Muscle of arm (tissue), 1 donor: ENCODE measurements at regions not wholly inside any gene's neighbourhood (a gene's known extent, or its start where the extent isn't known, plus 50 kb on each side); places are given as distances from the start of the nearest gene placed in this dataset.
"Not testable (repeated sequence)": the region's sequence is repeated elsewhere in the genome, so short reads cannot be mapped to it uniquely, and the experiment has no call there.

Source experiments
- DNase-seq: peaks from one replicate; pipeline ENCODE4 v3.0.0-alpha.2; 2013

- DNase-seq = no peak
Observed at GRCh38 chr11:70892889-70893288, 359.5 kb downstream of the SHANK2 start.

GRCh38 chr11:70894566-70895365, 357.6 kb downstream of the SHANK2 start:
- DNase-seq = no peak

- no peak for DNase-seq
Observed at GRCh38 chr11:70895366-70895670, 357.1 kb downstream of the SHANK2 start.

GRCh38 chr11:70897429-70897828, 354.9 kb downstream of the SHANK2 start:
- no peak for DNase-seq

GRCh38 chr11:70899616-70900015, 352.8 kb downstream of the SHANK2 start:
- DNase-seq = no peak

GRCh38 chr11:70900540-70900939, 351.8 kb downstream of the SHANK2 start:
- no peak for DNase-seq

- no peak for DNase-seq
Observed at GRCh38 chr11:70901951-70902521, 350.3 kb downstream of the SHANK2 start.

- DNase-seq = not testable (repeated sequence)
Observed at GRCh38 chr11:70903229-70903628, 349.1 kb downstream of the SHANK2 start.

GRCh38 chr11:70906101-70906500, 346.3 kb downstream of the SHANK2 start:
- no peak for DNase-seq

GRCh38 chr11:70908223-70908622, 344.2 kb downstream of the SHANK2 start:
- no peak for DNase-seq

- DNase-seq = no peak
Observed at GRCh38 chr11:70910835-70911234, 341.5 kb downstream of the SHANK2 start.

GRCh38 chr11:70912226-70912840, 340.0 kb downstream of the SHANK2 start:
- DNase-seq = no peak

GRCh38 chr11:70913715-70914231, 338.6 kb downstream of the SHANK2 start:
- no peak for DNase-seq

GRCh38 chr11:70914496-70914895, 337.9 kb downstream of the SHANK2 start:
- DNase-seq = no peak

- no peak for DNase-seq
Observed at GRCh38 chr11:70915158-70915985, 337.0 kb downstream of the SHANK2 start.

GRCh38 chr11:70916351-70916750, 336.0 kb downstream of the SHANK2 start:
- no peak for DNase-seq

- no peak for DNase-seq
Observed at GRCh38 chr11:70918242-70918641, 334.1 kb downstream of the SHANK2 start.

GRCh38 chr11:70921804-70922203, 330.6 kb downstream of the SHANK2 start:
- no peak for DNase-seq

- DNase-seq = no peak
Observed at GRCh38 chr11:70924108-70924507, 328.3 kb downstream of the SHANK2 start.

GRCh38 chr11:70925238-70925637, 327.1 kb downstream of the SHANK2 start:
- no peak for DNase-seq

GRCh38 chr11:70926543-70927201, 325.7 kb downstream of the SHANK2 start:
- DNase-seq = no peak
